WERI-Rb-1 (cell line): ENCODE measurements at regions not wholly inside any gene's neighbourhood (a gene's known extent, or its start where the extent isn't known, plus 50 kb on each side); places are given as distances from the start of the nearest gene placed in this dataset.
"Not testable (repeated sequence)": the region's sequence is repeated elsewhere in the genome, so short reads cannot be mapped to it uniquely, and the experiment has no call there.

Experiments
- DNase-seq: peaks from one replicate; pipeline ENCODE4 v3.0.0-alpha.2; 2020
- H3K27ac ChIP-seq: fragments of 250-450 bp; sonication (Bioruptor Pico); 2 replicates; pipeline ENCODE4 v1.5.1; 2020; ENCODE audit warnings: mild to moderate bottlenecking, moderate library complexity
- H3K27me3 ChIP-seq: fragments of 250-450 bp; sonication (Bioruptor Pico); 2 replicates; pipeline ENCODE4 v1.5.1; 2021; ENCODE audit warnings: mild to moderate bottlenecking, low read depth, moderate library complexity; ENCODE audit not compliant: insufficient read depth, severe bottlenecking
- H3K36me3 ChIP-seq: fragments of 250-450 bp; sonication (Bioruptor Pico); 2 replicates; pipeline ENCODE4 v1.5.1; 2020; ENCODE audit warnings: mild to moderate bottlenecking, moderate library complexity
- H3K4me3 ChIP-seq: 2 replicates; pipeline ENCODE4 v1.5.1; 2011; ENCODE audit warnings: low read depth, mild to moderate bottlenecking, control low read depth, low read length
- H3K9me3 ChIP-seq: fragments of 250-450 bp; sonication (Bioruptor Pico); 2 replicates; pipeline ENCODE4 v1.5.1; 2021; ENCODE audit warnings: mild to moderate bottlenecking, moderate library complexity; ENCODE audit not compliant: severe bottlenecking
- CTCF ChIP-seq: IDR thresholded peaks from 2 replicates; pipeline ENCODE4 v1.5.1; 2011; ENCODE audit warnings: low read depth, mild to moderate bottlenecking, control low read depth, inconsistent platforms, low read length

- DNase-seq, result no peak
- Histone ChIP-seq H3K36me3 (no peaks in the 10 kb centered on the region), H3K4me3 (no peak overlapping the region), H3K27me3 (no peaks in the 10 kb centered on the region), H3K27ac (no peak overlapping the region), H3K9me3 (no peaks in the 10 kb centered on the region)
- no peak for TF ChIP-seq CTCF
These were observed 169.2 kb downstream of the LAT start for GRCh38 chr16:29154088-29154487.

DNA sequence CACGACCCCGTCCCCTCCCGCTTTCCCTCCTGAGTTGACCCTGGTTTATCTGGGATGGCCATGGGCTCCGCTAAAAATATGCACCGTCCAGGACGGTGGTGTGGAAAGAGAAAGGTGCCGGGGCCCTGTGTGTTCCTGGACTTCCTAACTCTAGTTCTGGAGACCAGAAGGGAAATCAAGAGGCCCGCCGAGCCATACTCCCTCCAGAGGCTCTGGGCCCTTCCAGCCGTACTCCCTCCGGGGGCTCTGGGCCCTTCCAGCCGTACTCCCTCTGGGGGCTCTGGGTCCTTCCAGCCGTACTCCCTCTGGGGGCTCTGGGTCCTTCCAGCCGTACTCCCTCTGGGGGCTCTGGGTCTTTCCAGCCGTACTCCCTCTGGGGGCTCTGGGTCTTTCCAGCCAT, 168.5 kb downstream of the LAT start:
- H3K27ac ChIP-seq, H3K4me3 ChIP-seq, H3K27me3 ChIP-seq, H3K36me3 ChIP-seq, H3K9me3 ChIP-seq, DNase-seq: not testable (repeated sequence)

DNA sequence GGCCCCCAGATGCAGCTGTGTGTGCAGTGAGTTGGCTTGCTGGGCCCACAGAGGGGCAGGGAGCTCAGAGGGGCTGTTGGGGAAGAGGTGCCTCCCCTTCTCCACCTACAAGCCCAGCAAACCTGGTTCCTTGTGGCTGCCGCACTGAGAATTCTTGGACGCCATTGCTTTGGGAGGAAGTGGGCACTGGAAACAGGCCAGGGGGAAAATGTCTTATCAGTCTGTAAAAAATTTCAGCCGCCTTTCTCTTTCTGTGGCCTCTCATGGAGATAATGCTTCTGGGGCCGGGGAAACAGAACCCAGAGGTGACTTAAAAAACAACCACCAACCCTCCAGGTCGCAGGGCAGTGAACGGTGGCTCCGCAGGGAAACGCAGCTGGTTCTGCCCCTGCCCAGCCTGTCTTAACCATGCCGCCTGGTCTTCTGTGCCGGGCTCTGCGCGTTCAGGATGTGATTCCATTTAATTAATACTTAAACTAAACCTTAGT, 167.7 kb downstream of the LAT start:
- H3K27ac ChIP-seq, H3K27me3 ChIP-seq, H3K36me3 ChIP-seq, H3K9me3 ChIP-seq, DNase-seq, H3K4me3 ChIP-seq: not testable (repeated sequence)

GRCh38 chr16:29151317-29151716, 166.5 kb downstream of the LAT start:
- no peaks in the 10 kb centered on the region for H3K36me3 ChIP-seq
- H3K27ac ChIP-seq, result no peak overlapping the region
- DNase-seq, result no peak
- no peaks in the 10 kb centered on the region for H3K27me3 ChIP-seq
- no peak for TF ChIP-seq CTCF
- H3K4me3 ChIP-seq, result no peak overlapping the region
- no peaks in the 10 kb centered on the region for H3K9me3 ChIP-seq

GRCh38 chr16:29149912-29150311, 165.1 kb downstream of the LAT start:
- not testable (repeated sequence) for H3K27me3 ChIP-seq, H3K36me3 ChIP-seq

DNA sequence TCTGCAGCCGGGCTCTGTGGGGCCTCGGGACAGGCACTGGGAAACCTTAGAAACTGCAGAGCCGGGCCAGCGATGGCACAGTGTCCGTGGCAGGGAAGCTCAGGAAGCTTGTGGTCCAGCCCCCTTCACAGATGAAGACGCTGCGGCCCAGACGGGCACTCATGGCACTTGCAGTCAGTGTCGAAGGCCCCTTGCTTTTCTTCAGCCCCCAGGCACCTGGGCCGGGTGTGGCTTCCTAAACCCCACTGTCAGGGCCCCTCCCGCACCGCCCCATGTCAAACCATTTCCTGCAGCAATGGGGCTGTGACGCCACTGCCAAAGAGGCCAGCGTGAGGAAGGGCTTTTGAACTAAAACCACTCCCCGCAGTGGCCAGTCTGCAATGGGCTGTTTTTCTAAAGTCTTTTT, 164.0 kb downstream of the LAT start:
- no peak for DNase-seq
- no peak for TF ChIP-seq CTCF

More at GRCh38 chr16:29149912-29150311, 165.1 kb downstream of the LAT start:
- not testable (repeated sequence) for H3K27ac ChIP-seq, DNase-seq, H3K4me3 ChIP-seq, H3K9me3 ChIP-seq

GRCh38 chr16:29148131-29148691, 163.4 kb downstream of the LAT start:
- H3K36me3 ChIP-seq, result no peaks in the 10 kb centered on the region
- no peak for DNase-seq
- no peak overlapping the region for H3K27ac ChIP-seq
- no peak for TF ChIP-seq CTCF
- H3K9me3 ChIP-seq, result no peaks in the 10 kb centered on the region
- H3K4me3 ChIP-seq, result no peak overlapping the region
- H3K27me3 ChIP-seq, result no peaks in the 10 kb centered on the region

More for the DNA sequence above, 164.0 kb downstream of the LAT start:
- Histone ChIP-seq H3K36me3 (no peaks in the 10 kb centered on the region), H3K4me3 (no peak overlapping the region), H3K27me3 (no peaks in the 10 kb centered on the region), H3K9me3 (no peaks in the 10 kb centered on the region), H3K27ac (no peak overlapping the region)

DNA sequence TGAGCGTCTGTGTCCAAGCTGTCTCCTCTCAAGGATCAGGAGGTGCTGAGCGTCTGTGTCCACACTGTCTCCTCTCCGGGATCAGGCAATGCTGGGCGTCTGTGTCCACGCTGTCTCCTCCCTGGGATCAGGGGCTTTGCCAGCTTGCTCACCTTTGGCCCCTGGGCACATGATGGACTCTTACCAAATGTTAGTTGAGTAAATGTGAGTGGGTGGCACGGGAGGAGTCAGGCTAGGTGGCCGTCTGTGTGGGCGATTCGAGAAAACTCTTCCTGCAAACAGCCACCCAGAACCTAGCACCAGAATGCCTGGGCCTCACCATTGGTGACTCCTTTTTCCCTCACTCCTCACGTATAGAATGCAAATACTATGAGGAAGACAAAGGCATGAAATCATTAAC, 162.9 kb downstream of the LAT start:
- not testable (repeated sequence) for DNase-seq, H3K9me3 ChIP-seq, H3K27me3 ChIP-seq, H3K4me3 ChIP-seq, H3K36me3 ChIP-seq, H3K27ac ChIP-seq

DNA sequence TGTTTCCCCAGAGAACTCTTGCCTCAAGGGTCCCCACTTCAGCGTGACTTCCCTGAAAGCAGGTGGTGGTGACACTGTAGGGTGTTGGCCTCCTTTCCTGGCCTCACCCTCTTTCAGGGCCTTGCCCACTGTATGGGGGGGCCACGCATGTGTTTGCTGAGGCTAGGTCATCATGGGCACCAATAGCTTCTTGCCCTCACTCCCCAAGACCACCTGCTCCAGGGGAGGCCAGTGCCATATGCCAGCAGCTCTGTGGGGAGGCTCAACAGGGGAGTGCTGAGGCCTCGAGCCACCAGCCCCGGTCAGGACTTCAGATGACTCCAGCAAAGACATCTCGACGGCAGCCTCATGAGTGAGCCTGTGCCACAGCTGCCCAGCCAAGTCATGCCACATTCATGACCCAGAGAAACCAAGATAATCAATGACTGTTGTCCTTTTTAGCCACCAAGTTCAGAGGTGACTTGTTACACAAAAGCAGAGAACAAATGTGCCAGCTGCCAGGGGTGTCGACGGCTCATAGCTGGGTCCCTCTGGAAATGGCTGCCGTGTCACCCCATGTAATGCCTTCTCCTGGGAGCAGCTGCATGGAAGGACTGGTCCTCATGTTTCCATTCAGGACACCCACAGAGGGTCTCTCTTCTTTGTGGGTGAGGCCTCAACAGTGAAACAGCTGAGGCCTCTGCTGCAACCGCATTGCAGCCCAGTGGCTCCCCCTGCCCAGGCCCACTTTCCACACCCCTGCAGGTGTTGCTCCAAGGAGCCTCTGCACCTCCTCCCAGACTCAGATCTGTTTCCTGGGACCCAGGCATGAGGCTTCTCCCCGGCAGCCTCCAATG, 162.2 kb downstream of the LAT start:
- DNase-seq, H3K27ac ChIP-seq, H3K27me3 ChIP-seq, H3K36me3 ChIP-seq, H3K9me3 ChIP-seq, H3K4me3 ChIP-seq: not testable (repeated sequence)
